Thoracic aorta (tissue), 2 donors: ENCODE measurements at regions not wholly inside any gene's neighbourhood (a gene's known extent, or its start where the extent isn't known, plus 50 kb on each side); places are given as distances from the start of the nearest gene placed in this dataset.

Source experiments
- ATAC-seq: fragments of 150-250 bp; one replicate; pipeline ENCODE4 v1.8.0; 2017; ENCODE audit warnings: low read depth; ENCODE audit not compliant: insufficient number of reproducible peaks, low FRiP score
- DNase-seq: peaks from one replicate; pipeline ENCODE4 v3.0.0-alpha.2; 2020; ENCODE audit warnings: low spot score
- H3K27ac ChIP-seq, 2 donors: fragments of 200-600 bp; sonication (generic); 1 replicate in 1 of 2; 2 replicates in 1 of 2; pipeline ENCODE4 v1.5.1; 2016; ENCODE audit warnings: mild to moderate bottlenecking in 2 of 2, moderate library complexity in 2 of 2
- H3K27me3 ChIP-seq: fragments of 200-600 bp; sonication (generic); replicated peaks from 2 replicates; pipeline ENCODE4 v1.6.0; 2016; ENCODE audit warnings: mild to moderate bottlenecking; ENCODE audit not compliant: insufficient read depth
- H3K36me3 ChIP-seq: fragments of 200-600 bp; sonication (generic); one replicate; pipeline ENCODE4 v1.5.1; 2016
- H3K4me1 ChIP-seq, 2 donors: fragments of 200-600 bp; sonication (generic); 1 replicate in 1 of 2; 2 replicates in 1 of 2; pipeline versions ENCODE4 v1.5.1 to v1.6.0; 2016; ENCODE audit warnings: low read depth in 2 of 2, mild to moderate bottlenecking in 1 of 2; ENCODE audit not compliant: control insufficient read depth in 1 of 2
- H3K4me3 ChIP-seq: fragments of 200-600 bp; sonication (generic); 2 replicates; pipeline ENCODE4 v1.5.1; 2016; ENCODE audit warnings: mild to moderate bottlenecking
- H3K9me3 ChIP-seq: fragments of 200-600 bp; sonication (generic); 2 replicates; pipeline ENCODE4 v1.5.1; 2016
- CTCF ChIP-seq: fragments of 200-600 bp; sonication (generic); IDR thresholded peaks from one replicate; pipeline ENCODE4 v1.5.1; 2019; ENCODE audit warnings: antibody characterized with exemption

DNA sequence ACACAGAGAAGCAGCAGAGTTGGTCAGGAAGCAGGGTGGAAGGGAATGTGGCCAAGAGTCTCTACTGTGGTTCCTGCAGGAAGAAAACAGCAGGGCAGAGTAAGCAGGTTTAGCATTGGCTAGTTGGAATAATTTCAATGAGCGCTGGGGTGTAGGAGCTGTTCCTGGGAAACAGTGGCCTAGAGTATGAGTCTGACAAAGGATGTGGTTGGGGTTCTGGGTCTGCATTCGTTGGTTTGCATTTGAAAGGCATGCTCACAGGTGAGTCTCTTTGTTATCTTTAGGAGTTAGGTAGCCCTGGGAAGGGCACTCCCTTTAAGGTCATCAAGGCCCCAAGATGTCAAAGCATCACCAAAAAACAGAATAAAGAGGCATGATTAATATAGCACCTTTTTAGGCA, 911.6 kb upstream of the SLC35B3 start:
- TF ChIP-seq CTCF, result no peak
- Histone ChIP-seq H3K36me3 (no peaks in the 10 kb centered on the region), H3K4me1 (no peaks in the 10 kb centered on the region), H3K4me3 (no peak overlapping the region), H3K27ac (no peak overlapping the region), H3K27me3 (no peaks in the 10 kb centered on the region), H3K9me3 (no peaks in the 10 kb centered on the region)
- DNase-seq, result no peak
- no peak for ATAC-seq

DNA sequence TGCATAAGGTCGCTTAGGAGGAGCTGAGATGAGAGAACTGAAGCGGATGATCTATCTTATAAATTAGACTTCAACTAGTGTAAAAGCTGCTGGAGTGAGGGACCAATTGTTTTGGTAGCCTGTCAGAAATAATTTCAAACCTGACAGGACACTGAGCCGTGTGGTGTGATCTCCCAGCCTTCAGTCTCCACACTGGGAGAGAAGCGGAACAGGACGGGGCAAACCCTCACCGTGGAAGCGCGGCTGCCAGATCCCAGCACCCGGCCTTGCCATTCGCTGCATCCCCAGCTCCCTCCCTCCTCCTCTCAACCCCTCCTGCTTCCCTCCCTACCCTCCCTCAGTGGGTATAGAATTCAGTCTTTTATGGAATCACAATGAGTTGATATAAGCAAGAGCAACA, 900.1 kb upstream of the SLC35B3 start:
- no peak for DNase-seq
- Histone ChIP-seq H3K27me3 (no peaks in the 10 kb centered on the region), H3K4me1 (no peaks in the 10 kb centered on the region), H3K36me3 (no peaks in the 10 kb centered on the region), H3K9me3 (no peaks in the 10 kb centered on the region), H3K27ac (no peak overlapping the region), H3K4me3 (no peak overlapping the region)
- ATAC-seq, result no peak
- TF ChIP-seq CTCF, result no peak

DNA sequence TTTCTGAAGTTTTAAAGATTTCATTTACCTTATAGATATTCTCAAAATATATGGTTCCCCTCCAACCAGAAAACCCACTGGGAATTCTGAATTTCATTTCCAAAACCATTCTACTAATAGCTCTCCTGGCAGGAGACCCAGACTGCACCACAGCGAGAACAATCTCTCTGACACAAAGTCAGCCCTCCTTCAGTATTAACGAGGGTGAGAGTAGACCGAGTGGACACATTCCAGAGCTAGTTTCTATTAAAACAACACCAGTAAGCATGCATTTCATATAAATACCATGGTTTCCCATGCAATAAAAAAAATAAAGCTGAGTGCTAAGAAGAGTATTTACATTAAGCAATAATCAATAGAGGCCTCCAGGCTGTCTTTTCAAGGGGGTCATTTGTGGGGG, 899.6 kb upstream of the SLC35B3 start:
- TF ChIP-seq CTCF, result no peak
- Histone ChIP-seq H3K4me1 (no peaks in the 10 kb centered on the region), H3K27me3 (no peaks in the 10 kb centered on the region), H3K9me3 (no peaks in the 10 kb centered on the region), H3K36me3 (no peaks in the 10 kb centered on the region), H3K4me3 (no peak overlapping the region), H3K27ac (no peak overlapping the region)
- ATAC-seq (no peak), DNase-seq (no peak)

GRCh38 chr6:9332241-9332780, 897.0 kb upstream of the SLC35B3 start:
- DNase-seq (no peak), ATAC-seq (no peak)

DNA sequence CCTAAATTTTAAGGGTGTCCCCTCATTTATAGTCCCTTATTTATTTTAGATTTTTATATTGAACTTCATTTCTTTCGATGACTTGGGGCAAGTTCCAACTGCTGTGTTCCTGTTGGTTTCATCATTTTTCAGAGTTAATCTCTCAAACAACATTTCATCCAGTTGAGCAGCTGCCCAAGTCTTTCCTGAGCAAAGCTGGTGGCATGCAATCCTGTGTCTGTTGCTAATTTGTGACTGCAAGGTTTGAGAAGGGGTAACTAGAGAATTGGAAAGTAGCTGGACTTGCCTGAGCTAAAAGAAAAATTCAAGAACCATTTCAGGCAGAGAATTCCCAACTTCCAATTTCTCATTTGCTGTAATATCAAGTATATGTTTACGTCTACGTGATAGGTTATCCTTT, 881.5 kb upstream of the SLC35B3 start:
- H3K4me3 ChIP-seq, result no peak overlapping the region
- no peaks in the 10 kb centered on the region for H3K36me3 ChIP-seq
- H3K9me3 ChIP-seq, result no peaks in the 10 kb centered on the region
- no peaks in the 10 kb centered on the region for H3K4me1 ChIP-seq
- no peaks in the 10 kb centered on the region for H3K27me3 ChIP-seq
- no peak for ATAC-seq
- DNase-seq, result no peak
- no peak for TF ChIP-seq CTCF
- no peak overlapping the region for H3K27ac ChIP-seq

More at GRCh38 chr6:9332241-9332780, 897.0 kb upstream of the SLC35B3 start:
- Histone ChIP-seq H3K27me3 (no peaks in the 10 kb centered on the region), H3K4me1 (no peaks in the 10 kb centered on the region), H3K9me3 (no peaks in the 10 kb centered on the region), H3K27ac (no peak overlapping the region), H3K36me3 (no peaks in the 10 kb centered on the region), H3K4me3 (no peak overlapping the region)
- TF ChIP-seq CTCF, result no peak
